ENCODE measurements at regions not wholly inside any gene's neighbourhood (a gene's known extent, or its start where the extent isn't known, plus 50 kb on each side); places are given as distances from the start of the nearest gene placed in this dataset.

GRCh38 chr22:26751217-26751616 lies 93.8 kb downstream of the MIAT start (continued):
- TF ChIP-seq YY1 (IDR thresholded peaks at IDR 0.05; ENCODE audit: low read depth, low read length) (peak; percentile 12; the same call in 1 of the 2 replicates), SUZ12 (IDR thresholded peaks at IDR 0.05; ENCODE audit: low read length) (no peak), SIN3A (conservative IDR thresholded peaks at IDR 0.05 in 1 of 2, IDR thresholded peaks at IDR 0.05 in 1 of 2; ENCODE audit: low read depth in 1 of 2, low read length in 2 of 2) (peak in 1 of 2 experiments; percentile 62; a peak in 2 of 4 replicates), EGR1 (IDR thresholded peaks at IDR 0.05; ENCODE audit: borderline replicate concordance, low read depth, low read length) (peak; percentile 86), CTCF (IDR thresholded peaks at IDR 0.05; ENCODE audit: control extremely low read depth in 1 of 3, insufficient read depth in 1 of 3, low read depth in 1 of 3, low read length in 3 of 3) (no peak), KDM1A (IDR thresholded peaks at IDR 0.05; ENCODE audit: borderline replicate concordance, low read length) (no peak), RXRA (IDR thresholded peaks at IDR 0.05; ENCODE audit: insufficient read depth, low read depth, low read length) (peak; percentile 95)

Data from H1 (cell line).